ENCODE measurements at regions not wholly inside any gene's neighbourhood (a gene's known extent, or its start where the extent isn't known, plus 50 kb on each side); places are given as distances from the start of the nearest gene placed in this dataset.

- no peak overlapping the region for H4K5ac ChIP-seq (ENCODE audit: insufficient read length, low read depth, low read length)
- peak overlapping the region; percentile 8; the same call in 1 of the 2 replicates for H3K27ac ChIP-seq (ENCODE audit: low read depth, low read length)
- no peaks in the 10 kb centered on the region for H3K36me3 ChIP-seq (ENCODE audit: control insufficient read depth in 2 of 4, insufficient read depth in 4 of 4, low read length in 3 of 4)
- H2BK120ac ChIP-seq (replicated peaks; ENCODE audit: low read depth, low read length), result no peak overlapping the region
- peak overlapping the region; percentile 78; the same call in 1 of the 2 replicates for H3K18ac ChIP-seq (ENCODE audit: extremely low read depth, low read length)
- peaks cover 4 to 10% (median 8%) of the 10 kb centered on the region in 4 experiments; a peak in 6 of 7 replicates for H3K4me1 ChIP-seq (replicated peaks in 1 of 4; ENCODE audit: control insufficient read depth in 3 of 4, insufficient read depth in 4 of 4, low read length in 3 of 4)
- no peak overlapping the region for H2AFZ ChIP-seq (ENCODE audit: low read length)
- peak overlapping the region in 1 of 4 experiments; percentile 35; a peak in 1 of 8 replicates for H3K4me3 ChIP-seq (ENCODE audit: extremely low read depth in 1 of 4, insufficient read depth in 2 of 4, low read depth in 3 of 4, low read length in 4 of 4)
- H2AK5ac ChIP-seq (ENCODE audit: low read depth, low read length), result no peak overlapping the region
- no peak overlapping the region for H4K8ac ChIP-seq (ENCODE audit: extremely low read depth, insufficient read depth, low read length)
- no peak overlapping the region for H3K4ac ChIP-seq (replicated peaks; ENCODE audit: insufficient read length, low read depth, low read length)
- H3K14ac ChIP-seq (ENCODE audit: insufficient read length), result no peak overlapping the region
- H3K4me2 ChIP-seq (ENCODE audit: insufficient read depth in 1 of 2, low read depth in 2 of 2, low read length in 2 of 2), result peak overlapping the region; percentile 61 to 66
- FAIRE-seq, result peak; percentile 85
- H2BK20ac ChIP-seq (ENCODE audit: low read length), result no peak overlapping the region
- H3K9ac ChIP-seq (replicated peaks in 1 of 4; ENCODE audit: extremely low read depth in 1 of 4, low read depth in 3 of 4, low read length in 3 of 4), result no peak overlapping the region; a peak in 1 of 7 replicates
- CTCF ChIA-PET (ENCODE audit: partially characterized antibody), result no interaction called here
- H3K27me3 ChIP-seq (replicated peaks in 1 of 4; ENCODE audit: control insufficient read depth in 3 of 4, extremely low read depth in 1 of 4, insufficient read depth in 3 of 4, low read length in 3 of 4), result peaks cover 0 to 2% (median 0%) of the 10 kb centered on the region in 4 experiments; a peak in 3 of 7 replicates
- no peaks in the 10 kb centered on the region for H4K20me1 ChIP-seq (replicated peaks in 1 of 2; ENCODE audit: control insufficient read depth in 1 of 2, insufficient read depth in 2 of 2, low read length in 2 of 2)
- H2BK5ac ChIP-seq (ENCODE audit: low read depth, low read length), result peak overlapping the region; percentile 86; the same call in 1 of the 2 replicates
- DNase-seq (ENCODE audit: low read depth in 1 of 2, low spot score in 2 of 2), result peak; percentile 57 to 84
- H3K23me2 ChIP-seq (ENCODE audit: low read depth, low read length), result no peaks in the 10 kb centered on the region; the same call in 1 of the 2 replicates
- no peak overlapping the region for H4K91ac ChIP-seq (replicated peaks; ENCODE audit: insufficient read length, low read length)
- H3K56ac ChIP-seq (replicated peaks; ENCODE audit: insufficient read length, low read depth, low read length), result no peak overlapping the region
- no peak overlapping the region for H2BK15ac ChIP-seq (ENCODE audit: low read length)
- no peaks in the 10 kb centered on the region for H3K79me1 ChIP-seq (ENCODE audit: low read depth, low read length)
- H3K9me3 ChIP-seq (ENCODE audit: insufficient read depth in 2 of 2, low read depth in 1 of 2, low read length in 1 of 2), result no peaks in the 10 kb centered on the region
- POLR2A ChIA-PET (ENCODE audit: partially characterized antibody), result no interaction called here
- no peaks in the 10 kb centered on the region for H3K79me2 ChIP-seq (ENCODE audit: control insufficient read depth in 1 of 2, insufficient read depth in 2 of 2, low read length in 2 of 2)
- no peak overlapping the region for H3K23ac ChIP-seq (ENCODE audit: insufficient read length)
- peak overlapping the region; percentile 51; the same call in 1 of the 2 replicates for H2BK12ac ChIP-seq (ENCODE audit: low read depth, low read length)
- WGBS, 2 experiments (ENCODE audit: extremely low coverage in 1 of 2, insufficient coverage in 1 of 2, insufficient read length in 1 of 2, insufficient replicate concordance in 2 of 2, low coverage in 1 of 2, low lambda C conversion rate in 2 of 2, missing lambda C conversion rate in 1 of 2), result 3% methylated on average over 5 of the region's 5 CpGs; no CpG with 5 or more reads in 1 of the 2 experiments
- TF ChIP-seq HDAC2 (IDR thresholded peaks at IDR 0.05; ENCODE audit: borderline replicate concordance in 1 of 2, low read depth in 2 of 2, low read length in 2 of 2) (no peak), KDM5A (IDR thresholded peaks at IDR 0.05; ENCODE audit: low read length) (no peak), SAP30 (IDR thresholded peaks at IDR 0.05; ENCODE audit: insufficient read depth, insufficient replicate concordance, low read length) (no peak), USF2 (IDR thresholded peaks at IDR 0.05; ENCODE audit: low read length) (no peak), CBX8 (IDR thresholded peaks at IDR 0.05; ENCODE audit: borderline replicate concordance, low read depth, low read length) (no peak), EP300 (IDR thresholded peaks at IDR 0.05; ENCODE audit: borderline replicate concordance in 1 of 2, low read depth in 2 of 2, low read length in 2 of 2) (0 out of 3 replicates have a peak, but pooled peaks of 1 of the 2 experiments have one; percentile 21), HDAC6 (IDR thresholded peaks at IDR 0.05; ENCODE audit: low read depth, low read length) (no peak), TAF1 (IDR thresholded peaks at IDR 0.05; ENCODE audit: low read depth, low read length) (no peak), JUN (IDR thresholded peaks at IDR 0.05; ENCODE audit: low read depth, low read length) (peak; percentile 73; the same call in 1 of the 2 replicates), ZNF274 (IDR thresholded peaks at IDR 0.05; ENCODE audit: borderline replicate concordance, extremely low read depth, low read length) (no peak)
Measured at GRCh38 chr6:19312241-19312978, 524.8 kb upstream of the ID4 start.

Data from H1 (cell line).